ENCODE measurements at regions not wholly inside any gene's neighbourhood (a gene's known extent, or its start where the extent isn't known, plus 50 kb on each side); places are given as distances from the start of the nearest gene placed in this dataset.

DNA sequence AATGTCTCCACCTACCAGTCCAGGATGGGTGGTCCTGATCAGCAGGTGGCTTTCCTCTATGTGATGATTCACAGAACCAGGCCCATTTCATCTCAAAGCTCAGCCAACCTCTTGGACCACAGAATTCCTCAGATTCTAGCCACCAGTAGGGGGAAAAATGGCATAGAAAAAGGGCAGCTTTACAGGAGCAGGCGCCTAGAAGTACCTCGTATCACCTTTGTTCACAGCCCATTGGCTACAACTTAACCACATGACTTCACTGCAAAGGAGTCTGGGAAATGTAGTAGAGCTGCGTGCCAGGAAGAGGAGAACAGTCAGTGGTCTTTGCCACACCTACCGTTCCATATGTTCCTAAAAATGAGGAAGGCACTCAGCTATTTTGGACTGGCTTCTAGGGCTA lies 62.8 kb upstream of the DTNA start:
- TF ChIP-seq YY1 (IDR thresholded peaks at IDR 0.05; ENCODE audit: insufficient read depth, insufficient read length), result no peak
- no peak for TF ChIP-seq SUZ12 (IDR thresholded peaks at IDR 0.05; ENCODE audit: extremely low read depth, insufficient read depth, insufficient read length)
- TF ChIP-seq ZNF274 (IDR thresholded peaks at IDR 0.05; ENCODE audit: low read depth, low read length), result no peak
